ENCODE measurements at regions not wholly inside any gene's neighbourhood (a gene's known extent, or its start where the extent isn't known, plus 50 kb on each side); places are given as distances from the start of the nearest gene placed in this dataset.

- H3K4me3 ChIP-seq (replicated peaks in 1 of 3; ENCODE audit: insufficient read depth in 1 of 3, low read depth in 1 of 3, low read length in 3 of 3): no peak overlapping the region
- no peak overlapping the region for H2AFZ ChIP-seq (ENCODE audit: low read depth, low read length)
- no TSS peak for BruUV-seq (replicated peaks)
- ChIA-PET CTCF (no interaction called here), POLR2A (no interaction called here)
- no peaks in the 10 kb centered on the region for H3K9me1 ChIP-seq (replicated peaks; ENCODE audit: control insufficient read depth, extremely low read depth, insufficient read depth, low read length)
- no peak for TF ChIP-seq GATA2 (IDR thresholded peaks at IDR 0.05; ENCODE audit: insufficient read depth, insufficient read length, low read depth, low read length)
- TF ChIP-seq JUN (IDR thresholded peaks at IDR 0.05; ENCODE audit: borderline replicate concordance, insufficient read depth, insufficient read length, low read depth): no peak
- no peak for TF ChIP-seq CTCF (IDR thresholded peaks at IDR 0.05; ENCODE audit: extremely low read depth in 1 of 2, insufficient read depth in 1 of 2, low read depth in 1 of 2, low read length in 2 of 2)
- TF ChIP-seq MYC (IDR thresholded peaks at IDR 0.05; ENCODE audit: low read depth, low read length): no peak
- TF ChIP-seq EZH2 (IDR thresholded peaks at IDR 0.05; ENCODE audit: borderline replicate concordance, low read depth, low read length, severe bottlenecking): no peak
- TF ChIP-seq MAX (IDR thresholded peaks at IDR 0.05; ENCODE audit: insufficient read depth, insufficient read length): no peak
- TF ChIP-seq FOS (IDR thresholded peaks at IDR 0.05; ENCODE audit: borderline replicate concordance, insufficient read depth, low read length): no peak
- no peak for TF ChIP-seq POLR2AphosphoS5 (IDR thresholded peaks at IDR 0.05; ENCODE audit: insufficient read depth, low read depth, low read length)
- no peak for TF ChIP-seq POLR2A (IDR thresholded peaks at IDR 0.05; ENCODE audit: low read depth, low read length)
- intact Hi-C loops (cut with micrococcal nuclease) (no loop called here), dilution Hi-C loops (cut with MboI; ENCODE audit: extremely low pct_ligation_motif_present, low sequenced_read_pairs) (no loop called here)
- H3K4me1 ChIP-seq (ENCODE audit: control insufficient read depth, extremely low read depth, insufficient read depth, low read length): no peaks in the 10 kb centered on the region
- H4K20me1 ChIP-seq (replicated peaks; ENCODE audit: control insufficient read depth, extremely low read depth, insufficient read depth, low read length): no peaks in the 10 kb centered on the region
- H3K9ac ChIP-seq (replicated peaks; ENCODE audit: extremely low read depth, insufficient read depth, low read length): no peak overlapping the region
- DNase-seq (ENCODE audit: low read depth, low spot score): no peak
- H3K79me2 ChIP-seq (ENCODE audit: control insufficient read depth, insufficient read depth, low read length): no peaks in the 10 kb centered on the region
- H3K9me3 ChIP-seq (replicated peaks; ENCODE audit: control insufficient read depth, insufficient read depth, low read length): no peaks in the 10 kb centered on the region
- H3K4me2 ChIP-seq (ENCODE audit: insufficient read depth, low read length): no peak overlapping the region
- no peaks in the 10 kb centered on the region for H3K36me3 ChIP-seq (ENCODE audit: control insufficient read depth in 2 of 2, extremely low read depth in 1 of 2, insufficient read depth in 2 of 2, low read length in 2 of 2)
- no peaks in the 10 kb centered on the region for H3K27me3 ChIP-seq (ENCODE audit: control insufficient read depth in 2 of 2, insufficient read depth in 2 of 2, low read length in 2 of 2)
- no peak for FAIRE-seq
- H3K27ac ChIP-seq (ENCODE audit: insufficient read depth, low read depth, low read length): no peak overlapping the region
These were observed 55.5 kb upstream of the ADGRG2 start for GRCh38 chrX:19177721-19178120.
